HepG2 (cell line): ENCODE measurements at regions not wholly inside any gene's neighbourhood (a gene's known extent, or its start where the extent isn't known, plus 50 kb on each side); places are given as distances from the start of the nearest gene placed in this dataset.

Source experiments
- CEBPB ChIP-seq: IDR thresholded peaks from 2 replicates; pipeline ENCODE4 v1.6.1; 2011; ENCODE audit warnings: low read depth, low read length, improper control_type of control experiment, borderline replicate concordance
- ELF3 ChIP-seq: IDR thresholded peaks from 2 replicates; pipeline ENCODE4 v1.6.1; 2016; ENCODE audit warnings: missing genetic modification reagents, missing compliant biosample characterization
- MTF1 ChIP-seq: sonication (generic); formaldehyde crosslinking; IDR thresholded peaks from 2 replicates; pipeline ENCODE4 v1.5.0; 2020; ENCODE audit warnings: missing genetic modification reagents
- NCOA2 ChIP-seq: sonication (generic); formaldehyde crosslinking; IDR thresholded peaks from 2 replicates; pipeline ENCODE4 v1.8.0; 2022; ENCODE audit warnings: inconsistent platforms
- RARA ChIP-seq: IDR thresholded peaks from 2 replicates; pipeline ENCODE4 v1.6.1; 2016; ENCODE audit warnings: missing genetic modification reagents, missing compliant biosample characterization
- SNAPC2 ChIP-seq: sonication (generic); formaldehyde crosslinking; IDR thresholded peaks from 2 replicates; pipeline ENCODE4 v1.8.1; 2022; ENCODE audit warnings: mild to moderate bottlenecking, missing genetic modification reagents
- SOX5 ChIP-seq: IDR thresholded peaks from 2 replicates; pipeline ENCODE4 v1.6.1; 2016; ENCODE audit warnings: borderline replicate concordance
- SRSF1 ChIP-seq: fragments of 200-400 bp; formaldehyde crosslinking; optimal IDR thresholded peaks from 2 replicates; pipeline ENCODE3; 2017; ENCODE audit warnings: mild to moderate bottlenecking, low read depth, low read length, moderate library complexity
- TOPORS ChIP-seq: sonication (generic); formaldehyde crosslinking; IDR thresholded peaks from 2 replicates; pipeline ENCODE4 v1.8.0; 2023; ENCODE audit warnings: mild to moderate bottlenecking, missing genetic modification reagents
- ZNF205 ChIP-seq: IDR thresholded peaks from 2 replicates; pipeline ENCODE4 v1.6.1; 2018; ENCODE audit warnings: missing biosample characterization, missing genetic modification reagents
- TF ChIP-seq, protein P1 (sequence below), 2 experiments: fragments of 450-650 bp in 1 of 2; sonication (generic) in 1 of 2; formaldehyde crosslinking in 1 of 2; IDR thresholded peaks; 2 replicates each; pipeline versions ENCODE4 v1.6.1 to v1.8.0; 2016 to 2022; ENCODE audit warnings: antibody characterized with exemption in 1 of 2, mild to moderate bottlenecking in 1 of 2, missing genetic modification reagents in 1 of 2
- TF ChIP-seq, protein P2 (sequence below): sonication (generic); formaldehyde crosslinking; IDR thresholded peaks from 2 replicates; pipeline ENCODE4 v1.4.0; 2020; ENCODE audit warnings: missing genetic modification reagents
- TF ChIP-seq, protein P3 (sequence below): sonication (generic); formaldehyde crosslinking; conservative IDR thresholded peaks from 2 replicates; pipeline ENCODE4 v1.4.0; 2020; ENCODE audit warnings: missing genetic modification reagents

DNA sequence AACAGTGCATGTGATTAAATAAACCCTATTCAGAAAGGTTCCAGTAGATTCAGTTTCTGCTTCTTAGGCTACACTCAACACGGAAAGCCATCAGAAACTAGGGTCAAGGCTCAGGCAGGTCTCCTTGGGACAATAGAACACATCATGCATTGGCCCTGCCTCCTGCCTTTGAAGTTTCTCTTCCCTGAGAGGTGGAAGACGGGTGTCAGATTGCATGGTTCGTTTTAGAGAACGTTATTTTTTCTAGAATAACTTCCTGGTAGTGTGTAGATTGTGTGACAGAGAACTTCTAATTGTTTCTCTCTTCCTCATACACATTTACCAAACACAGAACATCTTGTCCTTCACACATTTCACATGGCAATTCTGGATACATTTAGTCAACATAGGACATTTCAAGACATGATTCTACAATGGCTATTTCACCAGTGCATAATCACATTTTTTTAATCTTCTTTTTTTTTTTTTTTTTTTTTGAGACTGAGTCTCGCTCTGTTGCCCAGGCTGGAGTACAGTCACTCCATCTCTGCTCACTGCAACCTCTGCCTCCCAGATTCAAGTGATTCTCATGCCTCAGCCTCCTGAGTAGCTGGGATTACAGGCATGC is 106.6 kb upstream of the AMN1 start (continued):
- TF ChIP-seq MTF1 (CRISPR knock-in tag), result no peak
- TF ChIP-seq, protein P1, sequence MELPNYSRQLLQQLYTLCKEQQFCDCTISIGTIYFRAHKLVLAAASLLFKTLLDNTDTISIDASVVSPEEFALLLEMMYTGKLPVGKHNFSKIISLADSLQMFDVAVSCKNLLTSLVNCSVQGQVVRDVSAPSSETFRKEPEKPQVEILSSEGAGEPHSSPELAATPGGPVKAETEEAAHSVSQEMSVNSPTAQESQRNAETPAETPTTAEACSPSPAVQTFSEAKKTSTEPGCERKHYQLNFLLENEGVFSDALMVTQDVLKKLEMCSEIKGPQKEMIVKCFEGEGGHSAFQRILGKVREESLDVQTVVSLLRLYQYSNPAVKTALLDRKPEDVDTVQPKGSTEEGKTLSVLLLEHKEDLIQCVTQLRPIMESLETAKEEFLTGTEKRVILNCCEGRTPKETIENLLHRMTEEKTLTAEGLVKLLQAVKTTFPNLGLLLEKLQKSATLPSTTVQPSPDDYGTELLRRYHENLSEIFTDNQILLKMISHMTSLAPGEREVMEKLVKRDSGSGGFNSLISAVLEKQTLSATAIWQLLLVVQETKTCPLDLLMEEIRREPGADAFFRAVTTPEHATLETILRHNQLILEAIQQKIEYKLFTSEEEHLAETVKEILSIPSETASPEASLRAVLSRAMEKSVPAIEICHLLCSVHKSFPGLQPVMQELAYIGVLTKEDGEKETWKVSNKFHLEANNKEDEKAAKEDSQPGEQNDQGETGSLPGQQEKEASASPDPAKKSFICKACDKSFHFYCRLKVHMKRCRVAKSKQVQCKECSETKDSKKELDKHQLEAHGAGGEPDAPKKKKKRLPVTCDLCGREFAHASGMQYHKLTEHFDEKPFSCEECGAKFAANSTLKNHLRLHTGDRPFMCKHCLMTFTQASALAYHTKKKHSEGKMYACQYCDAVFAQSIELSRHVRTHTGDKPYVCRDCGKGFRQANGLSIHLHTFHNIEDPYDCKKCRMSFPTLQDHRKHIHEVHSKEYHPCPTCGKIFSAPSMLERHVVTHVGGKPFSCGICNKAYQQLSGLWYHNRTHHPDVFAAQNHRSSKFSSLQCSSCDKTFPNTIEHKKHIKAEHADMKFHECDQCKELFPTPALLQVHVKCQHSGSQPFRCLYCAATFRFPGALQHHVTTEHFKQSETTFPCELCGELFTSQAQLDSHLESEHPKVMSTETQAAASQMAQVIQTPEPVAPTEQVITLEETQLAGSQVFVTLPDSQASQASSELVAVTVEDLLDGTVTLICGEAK (IDR thresholded peaks at IDR 0.05), result no peak
- TF ChIP-seq, protein P1 (CRISPR knock-in tag; IDR thresholded peaks at IDR 0.05), result no peak
- peak; percentile 79 for TF ChIP-seq SOX5 (CRISPR knock-in tag)
- peak; percentile 98 for TF ChIP-seq ELF3 (CRISPR knock-in tag)
- TF ChIP-seq TOPORS (CRISPR knock-in tag), result no peak
- TF ChIP-seq SNAPC2 (CRISPR knock-in tag), result no peak
- TF ChIP-seq NCOA2 (CRISPR knock-in tag), result no peak
- TF ChIP-seq RARA (CRISPR knock-in tag), result peak; percentile 80
- TF ChIP-seq SRSF1, result no peak
- TF ChIP-seq, protein P2, sequence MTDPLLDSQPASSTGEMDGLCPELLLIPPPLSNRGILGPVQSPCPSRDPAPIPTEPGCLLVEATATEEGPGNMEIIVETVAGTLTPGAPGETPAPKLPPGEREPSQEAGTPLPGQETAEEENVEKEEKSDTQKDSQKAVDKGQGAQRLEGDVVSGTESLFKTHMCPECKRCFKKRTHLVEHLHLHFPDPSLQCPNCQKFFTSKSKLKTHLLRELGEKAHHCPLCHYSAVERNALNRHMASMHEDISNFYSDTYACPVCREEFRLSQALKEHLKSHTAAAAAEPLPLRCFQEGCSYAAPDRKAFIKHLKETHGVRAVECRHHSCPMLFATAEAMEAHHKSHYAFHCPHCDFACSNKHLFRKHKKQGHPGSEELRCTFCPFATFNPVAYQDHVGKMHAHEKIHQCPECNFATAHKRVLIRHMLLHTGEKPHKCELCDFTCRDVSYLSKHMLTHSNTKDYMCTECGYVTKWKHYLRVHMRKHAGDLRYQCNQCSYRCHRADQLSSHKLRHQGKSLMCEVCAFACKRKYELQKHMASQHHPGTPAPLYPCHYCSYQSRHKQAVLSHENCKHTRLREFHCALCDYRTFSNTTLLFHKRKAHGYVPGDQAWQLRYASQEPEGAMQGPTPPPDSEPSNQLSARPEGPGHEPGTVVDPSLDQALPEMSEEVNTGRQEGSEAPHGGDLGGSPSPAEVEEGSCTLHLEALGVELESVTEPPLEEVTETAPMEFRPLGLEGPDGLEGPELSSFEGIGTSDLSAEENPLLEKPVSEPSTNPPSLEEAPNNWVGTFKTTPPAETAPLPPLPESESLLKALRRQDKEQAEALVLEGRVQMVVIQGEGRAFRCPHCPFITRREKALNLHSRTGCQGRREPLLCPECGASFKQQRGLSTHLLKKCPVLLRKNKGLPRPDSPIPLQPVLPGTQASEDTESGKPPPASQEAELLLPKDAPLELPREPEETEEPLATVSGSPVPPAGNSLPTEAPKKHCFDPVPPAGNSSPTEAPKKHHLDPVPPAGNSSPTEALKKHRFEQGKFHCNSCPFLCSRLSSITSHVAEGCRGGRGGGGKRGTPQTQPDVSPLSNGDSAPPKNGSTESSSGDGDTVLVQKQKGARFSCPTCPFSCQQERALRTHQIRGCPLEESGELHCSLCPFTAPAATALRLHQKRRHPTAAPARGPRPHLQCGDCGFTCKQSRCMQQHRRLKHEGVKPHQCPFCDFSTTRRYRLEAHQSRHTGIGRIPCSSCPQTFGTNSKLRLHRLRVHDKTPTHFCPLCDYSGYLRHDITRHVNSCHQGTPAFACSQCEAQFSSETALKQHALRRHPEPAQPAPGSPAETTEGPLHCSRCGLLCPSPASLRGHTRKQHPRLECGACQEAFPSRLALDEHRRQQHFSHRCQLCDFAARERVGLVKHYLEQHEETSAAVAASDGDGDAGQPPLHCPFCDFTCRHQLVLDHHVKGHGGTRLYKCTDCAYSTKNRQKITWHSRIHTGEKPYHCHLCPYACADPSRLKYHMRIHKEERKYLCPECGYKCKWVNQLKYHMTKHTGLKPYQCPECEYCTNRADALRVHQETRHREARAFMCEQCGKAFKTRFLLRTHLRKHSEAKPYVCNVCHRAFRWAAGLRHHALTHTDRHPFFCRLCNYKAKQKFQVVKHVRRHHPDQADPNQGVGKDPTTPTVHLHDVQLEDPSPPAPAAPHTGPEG (CRISPR knock-in tag), result no peak
- TF ChIP-seq, protein P3, sequence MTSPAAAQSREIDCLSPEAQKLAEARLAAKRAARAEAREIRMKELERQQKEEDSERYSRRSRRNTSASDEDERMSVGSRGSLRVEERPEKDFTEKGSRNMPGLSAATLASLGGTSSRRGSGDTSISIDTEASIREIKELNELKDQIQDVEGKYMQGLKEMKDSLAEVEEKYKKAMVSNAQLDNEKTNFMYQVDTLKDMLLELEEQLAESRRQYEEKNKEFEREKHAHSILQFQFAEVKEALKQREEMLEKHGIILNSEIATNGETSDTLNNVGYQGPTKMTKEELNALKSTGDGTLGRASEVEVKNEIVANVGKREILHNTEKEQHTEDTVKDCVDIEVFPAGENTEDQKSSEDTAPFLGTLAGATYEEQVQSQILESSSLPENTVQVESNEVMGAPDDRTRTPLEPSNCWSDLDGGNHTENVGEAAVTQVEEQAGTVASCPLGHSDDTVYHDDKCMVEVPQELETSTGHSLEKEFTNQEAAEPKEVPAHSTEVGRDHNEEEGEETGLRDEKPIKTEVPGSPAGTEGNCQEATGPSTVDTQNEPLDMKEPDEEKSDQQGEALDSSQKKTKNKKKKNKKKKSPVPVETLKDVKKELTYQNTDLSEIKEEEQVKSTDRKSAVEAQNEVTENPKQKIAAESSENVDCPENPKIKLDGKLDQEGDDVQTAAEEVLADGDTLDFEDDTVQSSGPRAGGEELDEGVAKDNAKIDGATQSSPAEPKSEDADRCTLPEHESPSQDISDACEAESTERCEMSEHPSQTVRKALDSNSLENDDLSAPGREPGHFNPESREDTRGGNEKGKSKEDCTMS (CRISPR knock-in tag), result no peak
- TF ChIP-seq CEBPB, result no peak
- no peak for TF ChIP-seq ZNF205
